PFSK-1 (cell line): ENCODE measurements at regions not wholly inside any gene's neighbourhood (a gene's known extent, or its start where the extent isn't known, plus 50 kb on each side); places are given as distances from the start of the nearest gene placed in this dataset.

Experiments
- FOXP2 ChIP-seq: optimal IDR thresholded peaks from 2 replicates; pipeline ENCODE3; 2011; ENCODE audit warnings: borderline replicate concordance, control low read depth, inconsistent platforms; ENCODE audit not compliant: insufficient read depth; ENCODE audit errors: extremely low read length, extremely low read depth
- POLR2AphosphoS5 ChIP-seq: IDR thresholded peaks from 2 replicates; pipeline ENCODE4 v1.6.1; 2012; ENCODE audit warnings: low read depth, mild to moderate bottlenecking, control low read depth, low read length, moderate library complexity
- SIN3A ChIP-seq: IDR thresholded peaks from 2 replicates; pipeline ENCODE4 v1.6.1; 2012; ENCODE audit warnings: mild to moderate bottlenecking, low read length, moderate library complexity, borderline replicate concordance; ENCODE audit not compliant: insufficient read depth
- TAF1 ChIP-seq: IDR thresholded peaks from 2 replicates; pipeline ENCODE4 v1.6.1; 2012; ENCODE audit warnings: low read length, control low read depth, borderline replicate concordance; ENCODE audit not compliant: insufficient read depth

GRCh38 chr6:148221196-148221979 lies 121.2 kb upstream of the SASH1 start:
- no peak for TF ChIP-seq POLR2AphosphoS5
- TF ChIP-seq FOXP2 = no peak
- no peak for TF ChIP-seq TAF1
- no peak for TF ChIP-seq SIN3A
